Stomach (tissue), 8 donors: ENCODE measurements at regions not wholly inside any gene's neighbourhood (a gene's known extent, or its start where the extent isn't known, plus 50 kb on each side); places are given as distances from the start of the nearest gene placed in this dataset.
A peak's percentile ranks its signal among the peaks of the same experiment; 100 is the strongest.

Experiments used
- DNase-seq, 2 donors: peaks; one replicate each; pipeline versions ENCODE4 v3.0.0 to v3.0.0-alpha.2; 2013 to 2019
- H3K27ac ChIP-seq, 5 donors: fragments of 200-600 bp in 4 of 5; sonication (generic) in 4 of 5; one replicate each; pipeline ENCODE4 v1.5.1; 2013 to 2019; ENCODE audit warnings: mild to moderate bottlenecking in 1 of 5, moderate library complexity in 1 of 5
- H3K27me3 ChIP-seq, 3 donors: fragments of 200-600 bp; sonication (generic); one replicate each; pipeline ENCODE4 v1.5.1; 2017 to 2019; ENCODE audit warnings: mixed run types in 1 of 3
- H3K36me3 ChIP-seq, 4 donors: fragments of 200-600 bp; sonication (generic); 1 replicate in 3 of 4; 2 replicates in 1 of 4; pipeline ENCODE4 v1.5.1; 2016 to 2019
- H3K4me1 ChIP-seq, 4 donors: fragments of 200-600 bp; sonication (generic); one replicate each; pipeline ENCODE4 v1.5.1; 2016 to 2019
- H3K4me3 ChIP-seq, 4 donors: fragments of 200-600 bp; sonication (generic) in 3 of 4; one replicate each; pipeline ENCODE4 v1.5.1; 2016 to 2019; ENCODE audit warnings: mild to moderate bottlenecking in 1 of 4
- H3K9me3 ChIP-seq, 4 donors: fragments of 200-600 bp; sonication (generic); one replicate each; pipeline ENCODE4 v1.5.1; 2016 to 2019
- CTCF ChIP-seq, 7 experiments: fragments of 450-650 bp in 4 of 7; fragments of 200-600 bp in 3 of 7; sonication (generic) in 3 of 7; IDR thresholded peaks; one replicate each; pipeline ENCODE4 v1.5.1; 2016 to 2019; ENCODE audit warnings: antibody characterized with exemption in 7 of 7, control low read depth in 2 of 7, mild to moderate bottlenecking in 1 of 7
- EP300 ChIP-seq: sonication (generic); formaldehyde crosslinking; IDR thresholded peaks from one replicate; pipeline ENCODE4 v1.6.1; 2017; ENCODE audit warnings: antibody characterized with exemption
- POLR2A ChIP-seq, 4 donors: fragments of 450-650 bp; IDR thresholded peaks; one replicate each; pipeline ENCODE4 v1.6.1; 2016; ENCODE audit warnings: antibody characterized with exemption in 4 of 4, control low read depth in 2 of 4, mild to moderate bottlenecking in 1 of 4, moderate library complexity in 1 of 4
- POLR2AphosphoS5 ChIP-seq, 3 donors: sonication (generic); formaldehyde crosslinking; IDR thresholded peaks; one replicate each; pipeline ENCODE4 v1.6.1; 2016; ENCODE audit warnings: antibody characterized with exemption in 3 of 3
- WGBS, 5 donors: extraction: QIAGEN DNeasy Blood & Tissue Kit in 3 of 5; methylation state at CpG; one replicate each; pipeline versions ENCODE4 v1.1.5 to v1.1.7; 2013 to 2018; 5-methylcytosine and 5-hydroxymethylcytosine counted together
- intact Hi-C: fragments of 100-400 bp; cut with DNase I; formaldehyde crosslinking; loops from one replicate; pipeline ENCODE4 v1.15.1; 2023; ENCODE audit warnings: low total_unique reads
- donor health status: healthy with polysubstance abuse.
- donor health status: Bipolar disorder and iron deficiency.
- donor health status: healthy.

- intact Hi-C loops: no loop called here
- TF ChIP-seq EP300: no peak
- no peak for TF ChIP-seq POLR2A (IDR thresholded peaks at IDR 0.05)
- no peak for TF ChIP-seq POLR2AphosphoS5 (IDR thresholded peaks at IDR 0.05)
- no peak for TF ChIP-seq CTCF (IDR thresholded peaks at IDR 0.05)
- no peak for DNase-seq
- Histone ChIP-seq H3K27me3 (no peaks in the 10 kb centered on the region), H3K36me3 (no peaks in the 10 kb centered on the region), H3K4me1 (no peaks in the 10 kb centered on the region), H3K27ac (no peak overlapping the region), H3K4me3 (no peak overlapping the region), H3K9me3 (no peaks in the 10 kb centered on the region)
- WGBS, 5 donors: 59 to 72% (median 65%) methylated on average over 3 of the region's 3 CpGs
These were observed 94.1 kb upstream of the BMP5 start for GRCh38 chr6:55969526-55969925.

GRCh38 chr6:55968926-55969325 lies 93.5 kb upstream of the BMP5 start:
- no peak overlapping the region for H3K27ac ChIP-seq
- no peaks in the 10 kb centered on the region for H3K4me1 ChIP-seq
- intact Hi-C loops: no loop called here
- no peaks in the 10 kb centered on the region for H3K36me3 ChIP-seq
- H3K27me3 ChIP-seq: no peaks in the 10 kb centered on the region
- TF ChIP-seq POLR2A (IDR thresholded peaks at IDR 0.05): no peak
- no peak for TF ChIP-seq POLR2AphosphoS5 (IDR thresholded peaks at IDR 0.05)
- TF ChIP-seq EP300: no peak
- TF ChIP-seq CTCF (IDR thresholded peaks at IDR 0.05): no peak
- no peak overlapping the region for H3K4me3 ChIP-seq
- no peaks in the 10 kb centered on the region for H3K9me3 ChIP-seq
- DNase-seq: peak in 1 of 2 donors; percentile 57

GRCh38 chr6:55964136-55964535 lies 88.7 kb upstream of the BMP5 start:
- Histone ChIP-seq H3K27me3 (no peaks in the 10 kb centered on the region), H3K27ac (no peak overlapping the region), H3K4me1 (no peaks in the 10 kb centered on the region), H3K9me3 (no peaks in the 10 kb centered on the region), H3K4me3 (no peak overlapping the region), H3K36me3 (no peaks in the 10 kb centered on the region)
- TF ChIP-seq POLR2A (IDR thresholded peaks at IDR 0.05) (no peak), EP300 (no peak), POLR2AphosphoS5 (IDR thresholded peaks at IDR 0.05) (no peak), CTCF (IDR thresholded peaks at IDR 0.05) (no peak)
- 71 to 95% (median 89%) methylated on average over 1 of the region's 1 CpG for WGBS, 5 donors
- intact Hi-C loops: no loop called here
- no peak for DNase-seq

GRCh38 chr6:55963301-55963700 lies 87.9 kb upstream of the BMP5 start:
- TF ChIP-seq POLR2A (IDR thresholded peaks at IDR 0.05): no peak
- TF ChIP-seq CTCF (IDR thresholded peaks at IDR 0.05): no peak
- no peak for TF ChIP-seq EP300
- no peak for TF ChIP-seq POLR2AphosphoS5 (IDR thresholded peaks at IDR 0.05)
- Histone ChIP-seq H3K4me3 (no peak overlapping the region), H3K36me3 (no peaks in the 10 kb centered on the region), H3K4me1 (no peaks in the 10 kb centered on the region), H3K27me3 (no peaks in the 10 kb centered on the region), H3K27ac (no peak overlapping the region), H3K9me3 (no peaks in the 10 kb centered on the region)
- WGBS, 5 donors: 38 to 55% (median 46%) methylated on average over 3 of the region's 3 CpGs
- intact Hi-C loops: no loop called here
- DNase-seq: peak in 1 of 2 donors; percentile 20
